GM19351 (cell line): ENCODE measurements at regions not wholly inside any gene's neighbourhood (a gene's known extent, or its start where the extent isn't known, plus 50 kb on each side); places are given as distances from the start of the nearest gene placed in this dataset.

Experiments
- ATAC-seq: cut with Tn5 transposase; IDR thresholded peaks from one replicate; pipeline ENCODE4 v1.9.1; 2021; ENCODE audit warnings: mild to moderate bottlenecking, moderate library complexity; ENCODE audit not compliant: unreplicated experiment

DNA sequence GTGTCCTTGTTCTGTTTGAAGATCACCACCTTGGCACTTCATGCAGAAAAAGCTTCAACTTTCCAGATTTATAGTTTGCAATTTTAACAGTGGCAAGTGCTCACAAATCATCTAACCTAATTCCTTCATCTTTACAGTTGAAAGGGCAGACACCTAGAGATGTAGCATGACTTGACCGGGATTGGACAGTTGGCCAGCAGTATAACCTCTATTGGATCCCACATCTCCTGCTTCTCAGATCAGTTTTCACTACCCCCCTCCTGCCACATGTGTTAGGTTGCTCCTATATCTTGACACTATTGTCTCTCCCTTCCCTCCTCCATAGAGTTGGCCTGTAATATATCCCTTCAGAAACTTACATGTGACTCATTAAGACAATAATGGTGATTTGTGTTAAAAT is 206.0 kb upstream of the SEMA6D start:
- ATAC-seq = no peak

DNA sequence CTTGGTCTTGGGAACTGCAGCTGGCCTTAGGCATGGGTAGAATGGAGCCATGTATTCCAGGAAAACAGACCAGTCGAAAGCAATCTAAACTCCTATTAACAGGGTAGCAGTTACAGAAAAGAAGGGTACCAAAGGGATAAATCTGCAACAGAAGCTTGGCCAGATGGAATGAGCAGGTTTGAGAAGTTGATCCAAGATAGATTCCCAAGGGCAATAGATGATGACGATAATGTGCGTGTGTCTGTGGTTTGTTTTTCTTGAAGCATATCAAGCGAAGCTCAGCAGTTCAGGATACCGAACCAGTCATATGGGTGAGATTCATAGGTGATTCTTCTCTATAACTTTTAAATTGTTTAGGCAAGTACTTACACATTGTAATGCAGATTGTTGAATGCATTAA is 203.8 kb upstream of the SEMA6D start:
- no peak for ATAC-seq

- no peak for ATAC-seq
These were observed 203.1 kb upstream of the SEMA6D start for GRCh38 chr15:47514200-47514652.

GRCh38 chr15:47516558-47516957 is 200.7 kb upstream of the SEMA6D start:
- no peak for ATAC-seq

GRCh38 chr15:47516972-47517371 is 200.3 kb upstream of the SEMA6D start:
- no peak for ATAC-seq

GRCh38 chr15:47517737-47518136 is 199.6 kb upstream of the SEMA6D start:
- no peak for ATAC-seq

DNA sequence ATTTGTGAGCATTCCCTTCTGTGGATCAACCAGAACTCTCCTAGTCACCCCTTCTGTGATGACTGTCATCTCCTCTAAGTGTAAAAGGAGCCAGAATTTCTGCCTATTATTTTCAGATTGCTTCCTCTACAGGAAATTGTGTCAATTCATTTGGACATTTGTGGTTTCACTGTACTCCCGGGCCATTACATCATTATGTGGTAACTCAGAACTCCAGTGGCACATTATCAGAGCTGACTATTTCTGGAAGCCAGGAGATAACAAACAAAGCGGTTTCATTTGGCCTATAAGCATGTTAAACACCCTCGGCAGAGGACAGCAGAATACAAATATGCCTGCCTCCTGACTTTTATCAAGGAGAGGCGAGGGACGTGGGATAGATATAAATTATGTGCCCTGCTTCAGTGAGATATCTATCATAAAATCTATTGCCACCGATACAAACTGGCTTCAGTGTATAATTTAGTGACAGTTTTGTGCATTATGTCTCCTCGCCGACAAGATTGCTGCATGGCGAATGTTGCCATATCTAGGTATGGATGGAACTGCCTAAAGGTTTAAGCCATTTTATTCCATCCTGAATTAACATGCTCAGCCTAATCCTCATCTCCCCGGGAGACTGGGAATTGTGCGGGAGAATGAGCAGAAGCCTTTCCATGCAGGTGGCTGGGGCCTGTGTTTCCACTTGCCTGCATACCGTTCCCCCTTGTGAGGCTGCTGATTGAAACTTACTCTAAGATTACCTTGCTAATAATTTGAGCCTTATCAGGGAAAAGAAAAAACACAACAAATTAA is 193.4 kb upstream of the SEMA6D start:
- ATAC-seq = no peak

DNA sequence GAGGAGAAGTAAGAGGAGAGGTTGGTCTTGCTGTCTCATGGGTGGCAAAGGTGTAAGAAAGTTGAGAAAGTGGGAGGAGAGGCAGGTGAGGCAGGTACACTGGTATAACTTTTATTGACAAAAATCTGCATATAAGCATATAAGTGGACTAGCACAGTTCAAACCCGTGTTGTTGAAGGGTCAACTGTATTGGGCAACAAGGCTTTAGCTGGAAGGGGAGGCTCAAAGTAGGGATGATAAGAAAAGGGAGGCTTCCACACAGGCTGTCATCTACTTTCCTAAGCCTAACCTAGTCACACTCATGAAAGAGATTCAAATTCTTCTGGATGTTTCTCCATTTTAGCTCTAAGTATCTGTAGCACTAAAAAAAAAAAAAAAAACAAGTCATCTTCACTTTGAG is 188.1 kb upstream of the SEMA6D start:
- no peak for ATAC-seq

- no peak for ATAC-seq
These were observed 182.6 kb upstream of the SEMA6D start for GRCh38 chr15:47534673-47535072.

- ATAC-seq = no peak
These were observed 175.7 kb upstream of the SEMA6D start for GRCh38 chr15:47541562-47541961.

DNA sequence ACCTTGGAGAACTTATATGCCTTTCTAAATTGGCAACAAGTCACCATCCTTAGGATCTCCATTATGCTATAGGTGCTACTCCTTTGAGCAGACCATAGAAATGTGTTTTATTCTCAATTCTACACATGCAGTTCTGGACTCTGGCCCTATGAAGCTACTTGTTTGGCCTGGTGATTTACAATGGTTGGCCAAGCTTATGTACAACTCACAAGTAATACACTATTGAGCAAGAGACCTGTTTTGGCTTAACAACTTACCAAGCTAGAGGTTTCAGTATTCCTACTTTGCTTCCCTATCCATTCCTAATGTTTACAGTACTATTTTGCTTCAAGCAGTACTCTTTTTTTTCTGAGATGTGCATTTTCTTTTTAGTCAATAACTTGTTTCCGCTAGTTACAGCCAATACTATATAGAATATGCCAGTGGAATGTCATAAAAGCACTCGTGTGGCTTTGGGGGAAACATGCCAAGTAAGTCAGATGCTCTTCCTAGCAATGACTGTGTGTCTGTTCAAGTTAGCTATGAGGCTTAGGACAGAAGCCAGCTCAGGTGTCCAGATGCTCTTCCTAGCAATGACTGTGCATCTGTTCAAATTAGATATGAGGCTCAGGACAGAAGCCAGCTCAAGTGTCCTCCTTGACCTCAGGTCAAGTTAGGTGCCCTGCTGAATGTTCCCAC is 174.9 kb upstream of the SEMA6D start:
- ATAC-seq = no peak

- no peak for ATAC-seq
These were observed 169.1 kb upstream of the SEMA6D start for GRCh38 chr15:47548231-47548630.

GRCh38 chr15:47548986-47549385 is 168.3 kb upstream of the SEMA6D start:
- ATAC-seq = no peak

- ATAC-seq = no peak
These were observed 166.2 kb upstream of the SEMA6D start for GRCh38 chr15:47551079-47551478.

DNA sequence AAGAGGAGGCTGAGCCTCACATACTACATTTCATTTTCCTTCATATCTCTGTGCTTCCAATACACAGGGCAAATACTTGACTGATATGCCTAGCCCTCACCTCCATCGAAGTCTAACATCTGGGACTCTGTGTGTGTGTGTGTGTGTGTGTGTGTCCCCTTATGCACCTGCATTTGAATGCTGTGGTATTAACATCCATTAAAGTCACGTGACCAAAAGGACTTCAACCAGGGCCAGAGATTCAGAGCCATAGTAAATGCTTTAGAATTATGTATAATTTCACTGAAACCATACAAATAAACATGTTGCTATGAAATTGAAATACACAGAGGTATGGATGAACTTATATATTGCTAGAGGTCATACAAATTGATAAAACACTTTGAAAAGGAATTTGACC is 165.8 kb upstream of the SEMA6D start:
- no peak for ATAC-seq

DNA sequence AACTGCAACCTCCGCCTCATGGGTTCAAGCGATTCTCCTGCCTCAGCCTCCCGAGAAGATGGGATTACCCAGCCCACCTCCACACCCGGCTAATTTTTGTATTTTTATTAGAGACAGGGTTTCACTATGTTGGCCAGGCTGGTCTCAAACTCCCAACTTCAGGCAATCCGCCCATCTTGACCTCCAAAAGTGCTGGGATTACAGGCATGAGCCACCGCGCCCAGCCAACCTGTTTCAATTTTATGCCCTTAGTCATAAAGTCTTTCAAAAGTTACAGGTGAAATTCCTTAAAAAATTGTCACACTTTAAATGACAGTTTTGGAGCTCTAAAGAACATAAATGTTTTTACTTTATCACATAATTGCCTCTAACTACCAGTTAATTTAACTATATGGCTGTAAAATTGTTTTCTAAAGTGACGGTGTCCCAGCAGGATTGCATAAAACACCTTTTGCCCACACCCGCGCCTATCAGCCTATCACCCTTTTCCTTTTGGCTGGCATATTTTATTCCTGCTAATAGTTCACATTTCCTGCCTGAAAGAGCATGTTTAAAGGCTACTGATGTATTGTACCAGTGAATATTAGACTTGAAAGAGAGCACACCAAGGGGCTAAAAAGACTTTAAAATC is 164.2 kb upstream of the SEMA6D start:
- no peak for ATAC-seq

GRCh38 chr15:47553947-47554346 is 163.4 kb upstream of the SEMA6D start:
- no peak for ATAC-seq

- ATAC-seq = no peak
These were observed 156.2 kb upstream of the SEMA6D start for GRCh38 chr15:47561102-47561501.

DNA sequence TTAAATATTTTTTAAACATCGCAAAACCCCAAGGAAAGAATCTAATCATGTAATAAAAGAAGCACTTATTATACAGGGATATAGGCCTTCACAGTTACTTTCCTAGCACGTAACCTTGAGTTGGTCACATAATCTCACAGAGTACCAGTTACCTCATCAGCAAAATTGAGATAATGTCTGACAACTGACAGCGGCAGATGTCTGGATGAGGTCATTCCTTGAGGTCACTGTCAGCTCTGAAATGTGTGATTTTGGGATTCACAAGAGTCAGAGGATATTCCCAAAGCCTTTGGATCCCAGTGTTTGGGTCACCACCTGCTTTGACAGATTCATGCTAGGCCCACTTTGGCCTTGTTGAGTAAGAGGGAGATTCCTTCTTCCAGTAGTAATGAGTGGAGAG is 151.4 kb upstream of the SEMA6D start:
- no peak for ATAC-seq

DNA sequence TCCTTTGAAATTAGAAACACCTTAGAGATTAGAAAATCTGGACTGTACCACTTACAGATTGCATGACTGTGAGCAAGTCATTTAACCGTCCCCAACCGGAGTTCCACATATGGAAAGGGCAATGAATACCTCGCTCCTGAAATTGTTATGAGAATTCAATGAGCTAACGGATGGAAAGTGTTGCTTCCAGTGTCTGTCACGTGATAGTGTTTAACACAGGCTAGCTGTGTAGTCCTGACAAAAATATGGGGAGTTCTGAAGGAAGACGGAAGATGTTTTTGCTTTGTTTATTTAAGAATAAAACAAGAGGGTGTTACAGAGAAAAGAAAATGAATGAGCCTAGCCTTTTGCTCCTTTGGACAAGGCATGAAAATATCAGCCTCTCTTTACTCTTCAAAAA is 150.7 kb upstream of the SEMA6D start:
- ATAC-seq = no peak

GRCh38 chr15:47568030-47568429 is 149.3 kb upstream of the SEMA6D start:
- no peak for ATAC-seq

GRCh38 chr15:47570044-47570443 is 147.3 kb upstream of the SEMA6D start:
- ATAC-seq = no peak
